A549 (cell line): ENCODE measurements at regions not wholly inside any gene's neighbourhood (a gene's known extent, or its start where the extent isn't known, plus 50 kb on each side); places are given as distances from the start of the nearest gene placed in this dataset.

Experiments
- ATAC-seq, 2 experiments: fragments of 200-7000 bp in 1 of 2; fragments of >200 bp in 1 of 2; cut with Nextera tagmentation in 1 of 2; cut with Tn5 transposase in 1 of 2; 3 replicates each; pipeline versions ENCODE4 v1.8.0 to v1.9.1; 2018 to 2020; ENCODE audit warnings: mild to moderate bottlenecking in 1 of 2, moderate library complexity in 1 of 2
- CTCF ChIA-PET: fragments of 300-600 bp; sonication (Branson Sonifier 250); formaldehyde crosslinking; extraction: SDS; loops from one replicate; lab custom pipeline; 2021; ENCODE audit warnings: antibody characterized with exemption, inconsistent platforms; lab: Yijun Ruan, JAX
- POLR2A ChIA-PET: fragments of 350-600 bp; formaldehyde crosslinking; extraction: SDS; loops from one replicate; lab custom pipeline; 2021; ENCODE audit warnings: antibody characterized with exemption, inconsistent platforms; lab: Yijun Ruan, JAX
- DNase-seq, 2 experiments: peaks; one replicate each; pipeline versions ENCODE4 v3.0.0 to v3.0.0-alpha.2; 2011 to 2016; ENCODE audit warnings: low read depth in 1 of 2, low spot score in 1 of 2
- FAIRE-seq: peaks from 2 replicates; lab custom pipeline; 2011; peaks lifted over from hg19 to GRCh38; lab: Jason Lieb, UNC
- H3K27ac ChIP-seq, 2 experiments: fragments of >200 bp; sonication (Bioruptor Twin); formaldehyde crosslinking; 3 replicates each; pipeline ENCODE4 v1.5.1; 2016 to 2017
- H3K4me1 ChIP-seq: fragments of >200 bp; sonication (Bioruptor Twin); formaldehyde crosslinking; 3 replicates; pipeline ENCODE4 v1.6.1; 2016
- H3K4me2 ChIP-seq: fragments of >200 bp; sonication (Bioruptor Twin); formaldehyde crosslinking; 3 replicates; pipeline ENCODE4 v1.6.1; 2016
- H3K4me3 ChIP-seq: fragments of >200 bp; sonication (Bioruptor Twin); formaldehyde crosslinking; 3 replicates; pipeline ENCODE4 v1.5.1; 2016
- H3K9me3 ChIP-seq: fragments of >200 bp; sonication (Bioruptor Twin); formaldehyde crosslinking; 3 replicates; pipeline ENCODE4 v1.6.1; 2016
- CBX8 ChIP-seq: fragments of 200-600 bp; sonication (generic); IDR thresholded peaks from 2 replicates; pipeline ENCODE4 v1.6.1; 2016
- CEBPB ChIP-seq, 2 experiments: fragments of >200 bp in 1 of 2; sonication (Bioruptor Twin) in 1 of 2; formaldehyde crosslinking in 1 of 2; IDR thresholded peaks; 2 replicates each; pipeline ENCODE4 v1.6.1; 2012 to 2016
- CHD4 ChIP-seq: fragments of 200-600 bp; sonication (generic); IDR thresholded peaks from 2 replicates; pipeline ENCODE4 v1.6.1; 2016; ENCODE audit warnings: antibody characterized with exemption, mild to moderate bottlenecking, borderline replicate concordance
- E2F6 ChIP-seq: IDR thresholded peaks from 2 replicates; pipeline ENCODE4 v1.6.1; 2012; ENCODE audit warnings: low read depth, borderline replicate concordance
- EHF ChIP-seq: fragments of 250-450 bp; sonication (Bioruptor Pico); IDR thresholded peaks from 2 replicates; pipeline ENCODE4 v1.5.0; 2020; ENCODE audit warnings: mild to moderate bottlenecking
- ELK1 ChIP-seq: fragments of 150-350 bp; IDR thresholded peaks from 2 replicates; pipeline ENCODE4 v1.6.1; 2014; ENCODE audit warnings: low read depth, mild to moderate bottlenecking, low read length
- FOSL2 ChIP-seq, 2 experiments: fragments of 450-650 bp in 1 of 2; fragments of >200 bp in 1 of 2; sonication (Bioruptor Twin) in 1 of 2; formaldehyde crosslinking; IDR thresholded peaks; 2 replicates each; pipeline versions ENCODE4 v1.5.0 to v1.6.1; 2016 to 2020; ENCODE audit warnings: mild to moderate bottlenecking in 1 of 2, moderate library complexity in 1 of 2
- HEYL ChIP-seq: fragments of 250-450 bp; sonication (Bioruptor Pico); IDR thresholded peaks from 2 replicates; pipeline ENCODE4 v1.8.0; 2021; ENCODE audit warnings: mild to moderate bottlenecking, moderate library complexity
- HMGXB4 ChIP-seq: fragments of 250-450 bp; sonication (Bioruptor Pico); IDR thresholded peaks from 2 replicates; pipeline ENCODE4 v1.5.0; 2021; ENCODE audit warnings: mild to moderate bottlenecking, moderate library complexity, borderline replicate concordance
- HOXB5 ChIP-seq: fragments of 250-450 bp; sonication (Bioruptor Pico); IDR thresholded peaks from 2 replicates; pipeline ENCODE4 v1.5.0; 2020; ENCODE audit warnings: mild to moderate bottlenecking, moderate library complexity
- JUN ChIP-seq, 2 experiments: fragments of >200 bp; sonication (Bioruptor Twin); formaldehyde crosslinking; IDR thresholded peaks; 2 replicates in 1 of 2; 3 replicates in 1 of 2; pipeline ENCODE4 v1.6.1; 2016 to 2017
- KDM5A ChIP-seq: fragments of 200-600 bp; sonication (generic); IDR thresholded peaks from 2 replicates; pipeline ENCODE4 v1.6.1; 2016; ENCODE audit warnings: antibody characterized with exemption, mild to moderate bottlenecking
- NR3C1 ChIP-seq: fragments of >200 bp; sonication (Bioruptor Twin); formaldehyde crosslinking; IDR thresholded peaks from 3 replicates; pipeline ENCODE4 v1.6.1; 2017
- PBX3 ChIP-seq: IDR thresholded peaks from 2 replicates; pipeline ENCODE4 v1.6.1; 2012
- PHF8 ChIP-seq: fragments of 200-600 bp; sonication (generic); IDR thresholded peaks from 2 replicates; pipeline ENCODE4 v1.6.1; 2016; ENCODE audit warnings: low read depth, mild to moderate bottlenecking, antibody characterized with exemption, moderate library complexity, borderline replicate concordance
- POLR2AphosphoS2 ChIP-seq: conservative IDR thresholded peaks from 2 replicates; pipeline ENCODE4 v1.6.1; 2012; ENCODE audit warnings: low read length, improper control_type of control experiment, inconsistent platforms
- RAD21 ChIP-seq, 2 experiments: fragments of >200 bp in 1 of 2; sonication (Bioruptor Twin) in 1 of 2; formaldehyde crosslinking in 1 of 2; IDR thresholded peaks in 1 of 2; conservative IDR thresholded peaks in 1 of 2; 2 replicates in 1 of 2; 3 replicates in 1 of 2; pipeline ENCODE4 v1.6.1; 2012 to 2018; ENCODE audit warnings: inconsistent platforms in 1 of 2
- RARB ChIP-seq: fragments of 250-450 bp; sonication (Bioruptor Pico); IDR thresholded peaks from 2 replicates; pipeline ENCODE4 v1.8.0; 2021; ENCODE audit warnings: mild to moderate bottlenecking, moderate library complexity
- RCOR1 ChIP-seq: fragments of 150-350 bp; IDR thresholded peaks from 2 replicates; pipeline ENCODE4 v1.6.1; 2014; ENCODE audit warnings: antibody characterized with exemption, low read length, low read depth
- TFCP2L1 ChIP-seq: fragments of 250-450 bp; sonication (Bioruptor Pico); IDR thresholded peaks from 2 replicates; pipeline ENCODE4 v1.5.0; 2021; ENCODE audit warnings: mild to moderate bottlenecking
- WGBS: methylation state at CpG from one replicate; pipeline ENCODE4 v1.1.6; 2017; ENCODE audit errors: missing lambda C conversion rate; 5-methylcytosine and 5-hydroxymethylcytosine counted together

- WGBS: 4% methylated on average over 4 of the region's 4 CpGs
- DNase-seq (no peak), FAIRE-seq (no peak), ATAC-seq (no peak)
- no peak overlapping the region for H3K27ac ChIP-seq
- H3K4me3 ChIP-seq: no peak overlapping the region
- TF ChIP-seq CHD4: no peak
- no peaks in the 10 kb centered on the region; the same call in 2 of the 3 replicates for H3K9me3 ChIP-seq
- no peak overlapping the region for H3K4me2 ChIP-seq
- no peaks in the 10 kb centered on the region for H3K4me1 ChIP-seq
- CTCF ChIA-PET: no interaction called here
- POLR2A ChIA-PET: no interaction called here
Observed at GRCh38 chr7:153170287-153170686, 410.7 kb downstream of the ACTR3B start.

GRCh38 chr7:153185936-153186335 lies 426.4 kb downstream of the ACTR3B start:
- no peak for FAIRE-seq
- Histone ChIP-seq H3K4me1 (no peaks in the 10 kb centered on the region), H3K4me2 (no peak overlapping the region), H3K4me3 (no peak overlapping the region), H3K27ac (no peak overlapping the region), H3K9me3 (no peaks in the 10 kb centered on the region)
- DNase-seq: no peak
- TF ChIP-seq KDM5A: no peak
- TF ChIP-seq HOXB5 (CRISPR knock-in tag): no peak
- no peak for TF ChIP-seq CBX8
- no peak for TF ChIP-seq PHF8
- TF ChIP-seq CEBPB (IDR thresholded peaks at IDR 0.05): no peak
- TF ChIP-seq JUN (IDR thresholded peaks at IDR 0.05): no peak
- no peak for TF ChIP-seq PBX3
- no peak for TF ChIP-seq HMGXB4 (CRISPR knock-in tag)
- no peak for TF ChIP-seq POLR2AphosphoS2
- no peak for TF ChIP-seq RAD21 (conservative IDR thresholded peaks at IDR 0.05 in 1 of 2, IDR thresholded peaks at IDR 0.05 in 1 of 2)
- TF ChIP-seq EHF (CRISPR knock-in tag): no peak
- ChIA-PET CTCF (interaction anchor here (0.6 kb wide), 1 partner anchor 989 kb away, joined by 3 read pairs; no protein-coding TSS in a partner anchor), POLR2A (no interaction called here)
- no peak for ATAC-seq

GRCh38 chr7:153188161-153188560 lies 428.6 kb downstream of the ACTR3B start:
- POLR2A ChIA-PET: interaction anchor here (0.6 kb wide), 1 partner anchor 751 kb away, joined by 5 read pairs; no protein-coding TSS in a partner anchor
- CTCF ChIA-PET: no interaction called here
- H3K4me3 ChIP-seq: no peak overlapping the region
- H3K4me2 ChIP-seq: no peak overlapping the region
- no peak overlapping the region for H3K27ac ChIP-seq
- WGBS: 3% methylated on average over 3 of the region's 3 CpGs
- H3K9me3 ChIP-seq: no peaks in the 10 kb centered on the region
- no peaks in the 10 kb centered on the region for H3K4me1 ChIP-seq
- ATAC-seq (no peak), DNase-seq (no peak), FAIRE-seq (no peak)
- no peak for TF ChIP-seq NR3C1
- no peak for TF ChIP-seq RCOR1
- no peak for TF ChIP-seq CBX8
- no peak for TF ChIP-seq FOSL2 (IDR thresholded peaks at IDR 0.05)
- TF ChIP-seq FOSL2 (CRISPR knock-in tag; IDR thresholded peaks at IDR 0.05): no peak
- no peak for TF ChIP-seq PHF8
- no peak for TF ChIP-seq RARB
- no peak for TF ChIP-seq E2F6
- TF ChIP-seq TFCP2L1 (CRISPR knock-in tag): no peak
- TF ChIP-seq KDM5A: no peak
- no peak for TF ChIP-seq HEYL (CRISPR knock-in tag)
- TF ChIP-seq RAD21 (conservative IDR thresholded peaks at IDR 0.05 in 1 of 2, IDR thresholded peaks at IDR 0.05 in 1 of 2): no peak
- no peak for TF ChIP-seq ELK1
